Urothelium cell line (cell line): ENCODE measurements at regions not wholly inside any gene's neighbourhood (a gene's known extent, or its start where the extent isn't known, plus 50 kb on each side); places are given as distances from the start of the nearest gene placed in this dataset.

ENCODE experiments used
- DNase-seq: peaks from one replicate; pipeline ENCODE4 v3.0.0; 2011; ENCODE audit warnings: low spot score, mixed read lengths
- FAIRE-seq: peaks from 2 replicates; lab custom pipeline; 2011; peaks lifted over from hg19 to GRCh38; lab: Jason Lieb, UNC

- FAIRE-seq (no peak), DNase-seq (no peak)
These were observed 155.0 kb upstream of the IRX2 start for GRCh38 chr5:2906302-2907090.

DNA sequence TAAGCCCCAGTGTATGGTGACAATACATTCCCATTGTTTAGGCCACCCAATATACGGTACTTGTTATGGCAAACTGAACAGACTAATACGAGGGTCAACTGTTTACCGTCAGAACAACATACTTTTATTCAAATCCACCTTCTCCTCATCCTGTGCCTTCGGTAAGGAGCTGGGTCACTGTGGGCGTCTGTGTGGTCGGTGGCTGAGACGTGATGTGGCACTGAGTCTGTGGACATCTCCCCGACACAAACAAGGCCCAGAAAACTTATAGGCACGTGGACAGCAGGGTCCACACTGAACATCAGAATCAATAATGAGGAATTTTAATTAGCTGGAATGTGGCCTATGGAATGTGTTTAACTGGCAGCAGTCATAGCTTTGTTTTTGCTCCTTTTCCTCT is 154.3 kb upstream of the IRX2 start:
- FAIRE-seq (no peak), DNase-seq (no peak)

GRCh38 chr5:2904956-2905355 is 153.5 kb upstream of the IRX2 start:
- no peak for DNase-seq

GRCh38 chr5:2904399-2904798 is 152.9 kb upstream of the IRX2 start:
- FAIRE-seq (no peak), DNase-seq (no peak)

More at GRCh38 chr5:2904956-2905355, 153.5 kb upstream of the IRX2 start:
- FAIRE-seq = no peak

DNA sequence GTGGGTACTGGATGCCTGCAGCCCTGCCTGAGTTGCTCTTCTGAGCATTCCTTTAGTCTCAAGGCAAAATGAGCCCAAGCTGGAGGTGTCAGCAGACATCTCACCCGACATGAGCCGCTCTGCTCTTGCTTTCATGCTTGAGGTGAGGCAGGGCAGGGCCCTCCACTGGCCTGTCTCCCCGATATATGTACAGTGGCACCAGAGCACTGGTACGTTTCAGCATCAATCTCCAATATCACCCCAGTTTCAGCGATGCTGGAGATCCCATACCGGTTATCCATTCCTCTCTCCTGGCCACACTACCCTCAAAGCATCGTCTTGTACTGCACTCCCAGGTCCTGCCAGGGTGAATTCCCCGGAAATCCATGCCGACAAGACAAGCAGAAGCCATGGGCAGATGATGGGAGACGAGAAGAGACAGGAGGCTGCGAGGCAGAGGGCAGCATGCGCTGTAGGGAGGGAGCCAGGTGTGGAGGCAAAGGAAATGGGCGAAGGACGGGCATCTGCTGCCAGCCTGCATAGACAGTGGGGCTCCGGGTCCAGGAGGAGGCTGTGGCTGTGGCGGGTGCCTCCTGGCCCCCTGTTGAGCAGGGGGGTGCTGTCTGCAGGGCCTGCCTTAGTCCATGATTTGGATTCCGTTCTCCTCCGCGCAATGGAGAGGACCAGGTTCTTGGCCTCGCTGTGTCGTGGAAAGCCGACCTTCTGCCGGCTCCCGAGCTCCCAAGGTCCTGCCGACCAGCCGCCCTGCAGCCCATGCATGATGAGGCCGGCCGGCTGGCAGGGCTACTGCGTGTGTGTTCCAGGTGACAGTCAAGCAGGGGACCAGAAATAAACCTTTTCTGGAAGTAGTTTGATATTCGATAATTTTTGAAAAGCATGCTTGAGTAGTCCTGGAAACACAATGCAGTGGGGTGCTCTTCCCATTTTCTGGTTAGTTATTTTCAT is 152.2 kb upstream of the IRX2 start:
- FAIRE-seq (no peak), DNase-seq (no peak)

GRCh38 chr5:2902742-2903297 is 151.3 kb upstream of the IRX2 start:
- DNase-seq = no peak
- FAIRE-seq = no peak

DNA sequence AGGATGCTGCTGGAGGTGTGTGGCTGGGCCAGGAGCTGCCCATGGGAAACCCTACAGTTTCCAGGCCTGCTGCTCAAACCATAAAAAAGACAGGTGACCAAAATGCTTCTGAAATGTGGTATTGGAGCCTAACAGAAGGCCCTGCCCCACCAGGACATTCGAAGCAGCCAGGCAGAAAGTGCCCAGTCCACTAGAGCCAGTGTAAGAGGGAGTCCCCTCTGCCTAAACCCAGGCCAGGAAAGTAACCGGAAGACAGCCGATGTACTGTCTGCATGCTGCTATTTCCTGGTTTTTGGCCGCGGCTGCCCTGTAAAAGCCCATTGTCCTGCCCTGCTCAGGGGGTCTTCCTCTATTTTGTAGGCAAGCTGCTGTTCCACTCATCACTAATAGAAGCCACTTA is 150.7 kb upstream of the IRX2 start:
- FAIRE-seq = no peak
- no peak for DNase-seq

DNA sequence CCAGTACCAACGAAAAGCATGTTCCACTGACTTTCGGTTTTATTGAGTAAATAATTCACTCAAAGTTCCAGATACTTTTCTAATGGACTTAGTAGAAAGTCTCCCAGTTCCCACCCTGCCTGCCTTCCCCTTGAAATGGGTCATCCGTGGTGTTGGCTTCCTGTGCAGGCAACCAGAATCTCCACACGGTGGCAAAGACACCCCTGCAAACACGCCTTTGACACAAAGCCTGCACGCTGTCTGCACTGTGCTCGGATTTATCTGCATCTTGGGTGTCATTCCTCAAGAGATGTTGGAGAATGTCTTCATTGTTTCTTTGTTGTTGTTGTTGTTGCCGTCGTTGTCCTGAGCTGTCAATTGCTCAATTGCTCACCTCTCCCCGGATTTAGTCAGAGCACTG is 150.0 kb upstream of the IRX2 start:
- FAIRE-seq = no peak
- DNase-seq = no peak

- DNase-seq = no peak
- FAIRE-seq = no peak
These were observed 149.6 kb upstream of the IRX2 start for GRCh38 chr5:2901096-2901495.

DNA sequence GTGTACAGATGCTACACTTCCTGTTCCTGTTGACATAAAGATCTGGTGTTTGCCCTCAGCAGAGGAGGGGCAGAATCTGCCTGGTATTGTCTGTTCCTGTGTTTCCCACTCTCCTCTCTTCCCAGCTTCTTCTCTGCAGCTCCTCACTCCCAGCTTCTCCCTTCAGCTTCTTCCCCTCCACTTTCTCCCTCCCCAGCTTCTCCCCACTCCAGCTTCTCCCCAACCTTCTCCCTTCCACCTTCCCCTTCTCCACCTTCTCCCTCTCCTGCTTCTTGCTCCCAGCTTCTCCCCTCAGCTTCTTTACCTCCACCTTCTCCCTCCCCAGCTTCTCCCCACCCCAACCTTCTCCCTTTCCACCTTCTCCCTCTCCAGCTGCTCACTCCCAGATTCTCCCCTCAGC is 148.9 kb upstream of the IRX2 start:
- DNase-seq (no peak), FAIRE-seq (no peak)

DNA sequence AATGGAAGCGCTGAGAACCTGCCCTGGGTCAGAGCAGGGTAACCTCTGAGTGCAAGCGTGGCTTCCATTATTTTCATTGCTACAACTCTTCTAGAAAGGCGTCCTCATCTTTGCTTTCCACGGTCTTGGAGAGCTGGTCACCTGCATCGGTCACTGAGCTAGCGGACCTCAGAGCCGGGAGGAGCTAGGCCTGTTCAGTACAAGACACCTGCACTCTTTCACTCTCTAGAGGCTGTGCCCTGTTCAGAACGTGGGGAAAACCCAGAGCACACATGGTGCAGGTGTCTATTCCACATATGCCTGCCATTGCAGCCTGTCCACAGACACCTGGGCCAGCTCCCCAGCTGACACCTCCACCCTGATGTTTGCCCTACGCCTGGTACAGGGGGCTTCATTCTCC is 147.8 kb upstream of the IRX2 start:
- FAIRE-seq (no peak), DNase-seq (no peak)

DNA sequence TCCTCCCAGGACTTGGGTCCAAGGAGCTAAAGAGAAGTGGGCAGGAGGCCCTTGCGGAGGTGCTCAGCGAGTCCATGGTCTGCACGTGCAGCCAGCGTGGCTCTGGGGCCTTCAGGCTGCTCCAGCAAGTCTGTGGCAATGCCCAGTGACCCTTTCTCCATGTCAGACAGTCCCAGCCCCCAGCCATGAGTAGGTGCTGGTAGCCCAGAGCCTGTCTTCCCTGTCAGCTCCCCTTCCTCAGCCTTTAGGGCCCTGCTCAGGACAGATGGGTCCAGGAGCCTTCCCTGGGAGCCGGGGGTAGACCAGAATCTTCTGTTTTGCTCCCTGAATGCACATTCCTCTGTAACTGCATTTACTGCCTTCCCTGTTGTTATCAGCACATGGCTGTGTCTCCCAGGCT is 147.2 kb upstream of the IRX2 start:
- FAIRE-seq = no peak

DNA sequence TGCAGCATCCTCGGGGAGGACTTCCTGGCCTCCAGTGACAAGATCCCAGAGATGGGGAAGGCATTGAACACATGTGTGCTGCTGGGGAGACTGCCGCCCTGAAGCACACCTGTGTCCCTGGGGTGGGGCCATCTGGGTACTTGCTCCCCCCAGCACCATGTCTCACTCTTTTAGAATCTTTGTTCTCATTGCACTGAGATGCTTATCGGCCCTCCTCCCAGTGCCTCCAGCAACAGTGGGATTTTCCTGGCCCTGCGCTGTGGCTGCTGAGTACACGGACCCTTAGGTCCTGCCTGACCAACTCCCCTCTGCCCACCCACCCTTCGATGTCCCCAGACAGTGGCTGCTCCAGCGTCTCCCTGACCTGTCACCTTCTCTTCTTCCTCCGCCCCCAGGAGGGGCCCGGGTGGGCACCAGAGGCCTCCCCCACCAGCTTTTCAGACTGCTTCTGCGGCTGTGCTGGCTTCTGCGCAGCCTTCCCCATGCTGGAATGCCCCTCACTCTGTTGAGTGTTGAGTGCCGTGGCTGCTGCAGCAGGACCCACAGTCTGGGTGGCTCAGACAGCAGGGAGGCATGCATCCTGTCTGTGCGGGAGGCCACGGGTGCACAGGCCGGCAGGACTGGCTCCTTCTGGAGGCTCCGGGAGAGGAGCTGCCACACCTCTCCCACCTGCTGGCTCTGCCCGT is 145.9 kb upstream of the IRX2 start:
- FAIRE-seq = no peak
- DNase-seq = no peak

More for the DNA sequence above, 147.2 kb upstream of the IRX2 start:
- DNase-seq = no peak

- DNase-seq (no peak), FAIRE-seq (no peak)
These were observed 145.1 kb upstream of the IRX2 start for GRCh38 chr5:2896371-2897275.

DNA sequence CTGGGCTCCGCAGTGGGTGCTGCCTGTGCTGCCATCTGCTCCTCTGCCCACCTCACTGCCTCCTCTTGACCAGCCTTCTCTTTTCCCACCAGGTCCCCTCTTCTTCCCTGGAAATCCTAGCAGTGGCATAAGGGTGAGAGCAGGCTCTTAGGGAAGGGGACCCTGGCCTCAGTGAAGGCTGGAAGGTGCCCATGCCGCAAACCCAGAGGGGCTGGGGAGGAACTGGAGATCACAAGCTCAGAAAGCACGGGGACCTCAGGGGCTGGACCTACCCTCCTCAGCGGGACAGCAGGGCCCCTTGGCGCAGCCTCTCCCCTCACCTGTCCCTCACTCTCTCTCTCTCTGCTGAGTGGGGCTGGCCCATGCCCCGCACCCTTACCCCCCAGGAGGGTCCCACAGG is 144.4 kb upstream of the IRX2 start:
- FAIRE-seq = no peak
- DNase-seq = no peak

DNA sequence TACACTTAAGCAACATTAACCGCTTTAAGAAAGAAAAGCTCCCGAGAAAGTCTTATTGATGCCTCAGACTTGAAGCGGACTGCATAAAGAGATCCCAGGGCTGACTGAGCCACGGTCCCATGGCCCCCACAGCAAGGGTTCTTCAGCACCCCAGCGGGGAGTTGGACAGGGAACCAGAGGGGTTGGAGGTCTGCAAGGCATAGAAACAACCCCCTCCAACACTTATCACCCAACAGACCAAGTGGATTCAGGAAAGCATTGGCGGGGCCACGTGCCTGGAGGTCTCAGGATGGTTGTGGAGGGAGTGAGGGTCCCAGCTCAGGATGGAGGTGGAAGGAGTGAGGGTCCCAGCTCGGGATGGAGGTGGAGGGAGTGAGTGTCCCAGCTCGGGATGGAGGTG is 143.7 kb upstream of the IRX2 start:
- FAIRE-seq = no peak
- DNase-seq = no peak

GRCh38 chr5:2894736-2895135 is 143.3 kb upstream of the IRX2 start:
- FAIRE-seq = no peak
- no peak for DNase-seq

- FAIRE-seq (no peak), DNase-seq (no peak)
These were observed 142.8 kb upstream of the IRX2 start for GRCh38 chr5:2894316-2894715.

DNA sequence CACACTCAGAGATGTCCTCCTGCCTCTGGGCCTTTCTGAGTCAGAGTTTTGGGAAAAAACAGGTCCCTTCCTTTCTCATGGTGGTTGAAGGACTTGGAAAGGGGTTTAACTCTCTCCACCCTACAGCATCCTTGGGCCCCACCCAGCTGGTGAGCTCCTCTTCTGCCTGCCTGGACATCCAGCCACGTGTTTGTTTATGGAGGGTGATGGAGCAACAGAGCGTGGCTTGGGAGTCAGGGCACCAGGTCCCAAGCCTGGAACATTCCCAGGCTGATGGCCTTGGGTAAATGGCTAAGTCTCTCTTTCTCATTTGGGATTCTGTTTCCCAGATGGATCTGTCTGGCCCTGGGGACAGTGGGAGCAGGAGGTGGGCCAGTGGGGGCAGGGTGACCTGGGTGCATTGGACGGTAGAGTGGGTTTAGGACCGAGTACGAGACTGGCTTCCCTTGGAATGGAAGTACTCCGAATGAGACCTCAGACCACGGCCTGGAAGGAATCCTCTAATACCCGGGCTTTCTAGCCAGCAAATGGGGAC is 141.1 kb upstream of the IRX2 start:
- no peak for FAIRE-seq
- no peak for DNase-seq

- no peak for DNase-seq
- FAIRE-seq = no peak
These were observed 140.3 kb upstream of the IRX2 start for GRCh38 chr5:2891781-2892180.
